ENCODE measurements at regions not wholly inside any gene's neighbourhood (a gene's known extent, or its start where the extent isn't known, plus 50 kb on each side); places are given as distances from the start of the nearest gene placed in this dataset.

GRCh38 chr3:139292711-139293664, 50.8 kb upstream of the MRPS22 start:
- Histone ChIP-seq H3F3A (ENCODE audit: insufficient read depth, low read length) (no peaks in the 10 kb centered on the region), H3K4me1 (ENCODE audit: insufficient read depth, low read length, severe bottlenecking) (no peaks in the 10 kb centered on the region), H3K4me2 (ENCODE audit: low read length) (no peak overlapping the region), H3K9me3 (ENCODE audit: low read length) (no peaks in the 10 kb centered on the region), H3K27me3 (ENCODE audit: insufficient read depth, low read length) (no peaks in the 10 kb centered on the region; the same call in 1 of the 2 replicates), H3K79me2 (ENCODE audit: insufficient read depth, low read length) (no peaks in the 10 kb centered on the region), H3K4me3 (ENCODE audit: low read depth, low read length, poor library complexity, severe bottlenecking) (no peak overlapping the region), H4K20me1 (ENCODE audit: insufficient read depth, low read length) (no peaks in the 10 kb centered on the region), H3K36me3 (ENCODE audit: insufficient read depth, low read length) (no peaks in the 10 kb centered on the region), H3K27ac (ENCODE audit: low read depth, low read length, poor library complexity, severe bottlenecking) (no peak overlapping the region), H3K9me2 (ENCODE audit: low read depth, low read length) (no peaks in the 10 kb centered on the region), H3K9ac (ENCODE audit: low read length) (no peak overlapping the region), H2AFZ (ENCODE audit: low read length) (no peak overlapping the region)
- TF ChIP-seq, protein P1, sequence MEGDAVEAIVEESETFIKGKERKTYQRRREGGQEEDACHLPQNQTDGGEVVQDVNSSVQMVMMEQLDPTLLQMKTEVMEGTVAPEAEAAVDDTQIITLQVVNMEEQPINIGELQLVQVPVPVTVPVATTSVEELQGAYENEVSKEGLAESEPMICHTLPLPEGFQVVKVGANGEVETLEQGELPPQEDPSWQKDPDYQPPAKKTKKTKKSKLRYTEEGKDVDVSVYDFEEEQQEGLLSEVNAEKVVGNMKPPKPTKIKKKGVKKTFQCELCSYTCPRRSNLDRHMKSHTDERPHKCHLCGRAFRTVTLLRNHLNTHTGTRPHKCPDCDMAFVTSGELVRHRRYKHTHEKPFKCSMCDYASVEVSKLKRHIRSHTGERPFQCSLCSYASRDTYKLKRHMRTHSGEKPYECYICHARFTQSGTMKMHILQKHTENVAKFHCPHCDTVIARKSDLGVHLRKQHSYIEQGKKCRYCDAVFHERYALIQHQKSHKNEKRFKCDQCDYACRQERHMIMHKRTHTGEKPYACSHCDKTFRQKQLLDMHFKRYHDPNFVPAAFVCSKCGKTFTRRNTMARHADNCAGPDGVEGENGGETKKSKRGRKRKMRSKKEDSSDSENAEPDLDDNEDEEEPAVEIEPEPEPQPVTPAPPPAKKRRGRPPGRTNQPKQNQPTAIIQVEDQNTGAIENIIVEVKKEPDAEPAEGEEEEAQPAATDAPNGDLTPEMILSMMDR (IDR thresholded peaks at IDR 0.05; ENCODE audit: low read length) = no peak
- no peak for TF ChIP-seq EZH2 (IDR thresholded peaks at IDR 0.05; ENCODE audit: borderline replicate concordance, low read length)

- Histone ChIP-seq H3K9ac (ENCODE audit: low read length) (no peak overlapping the region), H4K20me1 (ENCODE audit: insufficient read depth, low read length) (no peaks in the 10 kb centered on the region), H3K27me3 (ENCODE audit: insufficient read depth, low read length) (no peaks in the 10 kb centered on the region; the same call in 1 of the 2 replicates), H3K4me3 (ENCODE audit: low read depth, low read length, poor library complexity, severe bottlenecking) (no peak overlapping the region), H3K9me3 (ENCODE audit: low read length) (no peaks in the 10 kb centered on the region), H3K9me2 (ENCODE audit: low read depth, low read length) (no peaks in the 10 kb centered on the region), H3K27ac (ENCODE audit: low read depth, low read length, poor library complexity, severe bottlenecking) (no peak overlapping the region), H3K36me3 (ENCODE audit: insufficient read depth, low read length) (no peaks in the 10 kb centered on the region), H3K4me1 (ENCODE audit: insufficient read depth, low read length, severe bottlenecking) (no peaks in the 10 kb centered on the region), H3K4me2 (ENCODE audit: low read length) (no peak overlapping the region), H3K79me2 (ENCODE audit: insufficient read depth, low read length) (no peaks in the 10 kb centered on the region), H2AFZ (ENCODE audit: low read length) (no peak overlapping the region), H3F3A (ENCODE audit: insufficient read depth, low read length) (no peaks in the 10 kb centered on the region)
- TF ChIP-seq, protein P1 (IDR thresholded peaks at IDR 0.05; ENCODE audit: low read length) = no peak
- TF ChIP-seq EZH2 (IDR thresholded peaks at IDR 0.05; ENCODE audit: borderline replicate concordance, low read length) = no peak
These were observed 50.2 kb upstream of the MRPS22 start for GRCh38 chr3:139293665-139294023.
